Motor neuron (in vitro differentiated cells): ENCODE measurements at regions not wholly inside any gene's neighbourhood (a gene's known extent, or its start where the extent isn't known, plus 50 kb on each side); places are given as distances from the start of the nearest gene placed in this dataset.

Experiments
- ATAC-seq, 8 experiments: fragments of 200-7000 bp; cut with Tn5 transposase; replicated peaks in 6 of 8; 2 replicates each; pipeline ENCODE4 v1.8.0; 2021; ENCODE audit warnings: mild to moderate bottlenecking in 8 of 8, moderate library complexity in 8 of 8
- H3K27ac ChIP-seq, 2 donors: fragments of 250-450 bp; sonication (Bioruptor Pico); 2 replicates each; pipeline ENCODE4 v1.9.0; 2021; ENCODE audit warnings: antibody characterized with exemption in 2 of 2, mild to moderate bottlenecking in 2 of 2, moderate library complexity in 1 of 2
- H3K4me1 ChIP-seq, 2 donors: fragments of 250-450 bp; sonication (Bioruptor Pico); replicated peaks in 1 of 2; 2 replicates each; pipeline ENCODE4 v1.6.1; 2021; ENCODE audit warnings: antibody characterized with exemption in 2 of 2, mild to moderate bottlenecking in 2 of 2, moderate library complexity in 1 of 2
- H3K4me3 ChIP-seq, 5 donors: fragments of 250-450 bp; sonication (Bioruptor Pico); 2 replicates each; pipeline ENCODE4 v1.9.0; 2021; ENCODE audit warnings: antibody characterized with exemption in 5 of 5, mild to moderate bottlenecking in 5 of 5, moderate library complexity in 4 of 5
- WGBS, 10 experiments: fragments of 450-650 bp; shearing (Covaris generic); methylation state at CpG; one replicate each; pipeline ENCODE4 v1.0.0; 2022; 5-methylcytosine and 5-hydroxymethylcytosine counted together
- in situ Hi-C, 9 experiments: fragments of 400-800 bp; cut with MboI; loops; one replicate each; pipeline ENCODE4 v1.15.0; 2021; ENCODE audit warnings: low sequenced_read_pairs in 9 of 9, low pct_unique_long_range_greater_than_20kb in 2 of 9; ENCODE audit not compliant: unreplicated experiment in 9 of 9

GRCh38 chr18:78448591-78448990, 531.0 kb upstream of the SALL3 start:
- H3K4me1 ChIP-seq, result peaks cover 0 to 3% of the 10 kb centered on the region in 2 donors
- no peak overlapping the region for H3K4me3 ChIP-seq
- H3K27ac ChIP-seq, result no peak overlapping the region
- WGBS, 10 experiments, result 60 to 100% (median 94%) methylated on average over 1 to 3 of the region's 3 CpGs; no CpG with 5 or more reads in 5 of the 10 experiments
- ATAC-seq, result no peak
- in situ Hi-C loops, result no loop called here

- Histone ChIP-seq H3K27ac (no peak overlapping the region), H3K4me1 (no peaks in the 10 kb centered on the region), H3K4me3 (no peak overlapping the region)
- ATAC-seq, result no peak
- in situ Hi-C loops, result loop anchor here in 1 of 9 experiments (25.0 kb wide), 1 partner anchor 92 kb away; no protein-coding TSS in a partner anchor
- 17 to 82% (median 66%) methylated on average over 2 to 9 of the region's 9 CpGs; no CpG with 5 or more reads in 2 of the 10 experiments for WGBS, 10 experiments
Observed at GRCh38 chr18:78454221-78454620, 525.4 kb upstream of the SALL3 start.

- no peak overlapping the region for H3K27ac ChIP-seq
- 9 to 100% (median 57%) methylated on average over 1 to 5 of the region's 5 CpGs; no CpG with 5 or more reads in 2 of the 10 experiments for WGBS, 10 experiments
- ATAC-seq, result no peak
- H3K4me3 ChIP-seq, result no peak overlapping the region
- in situ Hi-C loops, result loop anchor here in 1 of 9 experiments (25.0 kb wide), 1 partner anchor 93 kb away; no protein-coding TSS in a partner anchor
- H3K4me1 ChIP-seq, result no peaks in the 10 kb centered on the region
Observed at GRCh38 chr18:78455386-78455785, 524.2 kb upstream of the SALL3 start.

GRCh38 chr18:78457011-78457410, 522.6 kb upstream of the SALL3 start:
- H3K4me1 ChIP-seq, result no peaks in the 10 kb centered on the region
- WGBS, 10 experiments, result 13 to 93% (median 58%) methylated on average over 2 to 10 of the region's 13 CpGs; no CpG with 5 or more reads in 2 of the 10 experiments
- H3K27ac ChIP-seq, result no peak overlapping the region
- ATAC-seq, result no peak
- no peak overlapping the region for H3K4me3 ChIP-seq
- in situ Hi-C loops, result loop anchor here in 1 of 9 experiments (25.0 kb wide), 1 partner anchor 95 kb away; no protein-coding TSS in a partner anchor

GRCh38 chr18:78457731-78458130, 521.9 kb upstream of the SALL3 start:
- Histone ChIP-seq H3K4me3 (no peak overlapping the region), H3K4me1 (no peaks in the 10 kb centered on the region), H3K27ac (no peak overlapping the region)
- in situ Hi-C loops, result loop anchor here in 1 of 9 experiments (25.0 kb wide), 1 partner anchor 95 kb away; no protein-coding TSS in a partner anchor
- WGBS, 10 experiments, result 0 to 100% (median 76%) methylated on average over 3 to 7 of the region's 7 CpGs; no CpG with 5 or more reads in 2 of the 10 experiments
- no peak for ATAC-seq

GRCh38 chr18:78458356-78458755, 521.3 kb upstream of the SALL3 start:
- Histone ChIP-seq H3K27ac (no peak overlapping the region), H3K4me3 (no peak overlapping the region), H3K4me1 (no peaks in the 10 kb centered on the region)
- 38 to 100% (median 90%) methylated on average over 1 to 2 of the region's 4 CpGs; no CpG with 5 or more reads in 6 of the 10 experiments for WGBS, 10 experiments
- in situ Hi-C loops, result loop anchor here in 1 of 9 experiments (25.0 kb wide), 1 partner anchor 96 kb away; no protein-coding TSS in a partner anchor
- ATAC-seq, result no peak

- no peak for ATAC-seq
- in situ Hi-C loops, result loop anchor here in 1 of 9 experiments (25.0 kb wide), 1 partner anchor 97 kb away; no protein-coding TSS in a partner anchor
- Histone ChIP-seq H3K4me3 (no peak overlapping the region), H3K27ac (no peak overlapping the region), H3K4me1 (no peaks in the 10 kb centered on the region)
- WGBS, 10 experiments, result 0 to 100% (median 65%) methylated on average over 1 to 3 of the region's 3 CpGs
Observed at GRCh38 chr18:78459668-78460067, 520.0 kb upstream of the SALL3 start.

GRCh38 chr18:78460558-78460957, 519.1 kb upstream of the SALL3 start:
- in situ Hi-C loops, result loop anchor here in 1 of 9 experiments (25.0 kb wide), 1 partner anchor 98 kb away; no protein-coding TSS in a partner anchor

GRCh38 chr18:78473563-78473962, 506.1 kb upstream of the SALL3 start:
- no peak overlapping the region for H3K4me3 ChIP-seq
- ATAC-seq, result no peak
- WGBS, 10 experiments, result 0 to 100% (median 33%) methylated on average over 1 to 5 of the region's 5 CpGs; no CpG with 5 or more reads in 2 of the 10 experiments
- H3K4me1 ChIP-seq, result no peaks in the 10 kb centered on the region
- in situ Hi-C loops, result loop anchor here in 1 of 9 experiments (25.0 kb wide), 1 partner anchor 111 kb away; no protein-coding TSS in a partner anchor
- no peak overlapping the region for H3K27ac ChIP-seq

More at GRCh38 chr18:78460558-78460957, 519.1 kb upstream of the SALL3 start:
- no peak overlapping the region for H3K27ac ChIP-seq
- no peak for ATAC-seq
- H3K4me1 ChIP-seq, result no peaks in the 10 kb centered on the region
- WGBS, 10 experiments, result 0 to 94% (median 56%) methylated on average over 1 to 3 of the region's 3 CpGs; no CpG with 5 or more reads in 1 of the 10 experiments
- H3K4me3 ChIP-seq, result no peak overlapping the region

GRCh38 chr18:78477840-78478239, 501.8 kb upstream of the SALL3 start:
- H3K4me3 ChIP-seq, result no peak overlapping the region
- 0 to 94% (median 20%) methylated on average over 1 to 7 of the region's 9 CpGs; no CpG with 5 or more reads in 5 of the 10 experiments for WGBS, 10 experiments
- no peaks in the 10 kb centered on the region for H3K4me1 ChIP-seq
- in situ Hi-C loops, result no loop called here
- no peak overlapping the region for H3K27ac ChIP-seq
- ATAC-seq, result no peak

- 17 to 98% (median 73%) methylated on average over 1 to 7 of the region's 16 CpGs; no CpG with 5 or more reads in 2 of the 10 experiments for WGBS, 10 experiments
Observed at GRCh38 chr18:78479443-78479842, 500.2 kb upstream of the SALL3 start.

GRCh38 chr18:78480262-78481054, 499.2 kb upstream of the SALL3 start:
- 21 to 92% (median 78%) methylated on average over 1 to 20 of the region's 31 CpGs; no CpG with 5 or more reads in 3 of the 10 experiments for WGBS, 10 experiments
- ATAC-seq, result no peak

More at GRCh38 chr18:78479443-78479842, 500.2 kb upstream of the SALL3 start:
- ATAC-seq, result no peak
- no peaks in the 10 kb centered on the region for H3K4me1 ChIP-seq
- no peak overlapping the region for H3K4me3 ChIP-seq
- in situ Hi-C loops, result no loop called here
- H3K27ac ChIP-seq, result no peak overlapping the region

GRCh38 chr18:78482378-78482777, 497.2 kb upstream of the SALL3 start:
- no peaks in the 10 kb centered on the region for H3K4me1 ChIP-seq
- no peak for ATAC-seq
- in situ Hi-C loops, result no loop called here
- no peak overlapping the region for H3K4me3 ChIP-seq
- WGBS, 10 experiments, result 6 to 100% (median 79%) methylated on average over 1 to 6 of the region's 7 CpGs; no CpG with 5 or more reads in 1 of the 10 experiments
- no peak overlapping the region for H3K27ac ChIP-seq

More at GRCh38 chr18:78480262-78481054, 499.2 kb upstream of the SALL3 start:
- no peak overlapping the region for H3K4me3 ChIP-seq
- in situ Hi-C loops, result no loop called here
- no peaks in the 10 kb centered on the region for H3K4me1 ChIP-seq
- no peak overlapping the region for H3K27ac ChIP-seq
